CD8-positive, alpha-beta memory T cell (primary cell): ENCODE measurements at regions not wholly inside any gene's neighbourhood (a gene's known extent, or its start where the extent isn't known, plus 50 kb on each side); places are given as distances from the start of the nearest gene placed in this dataset.

Experiments used
- CTCF ChIA-PET: fragments of 350-600 bp; sonication (Branson Sonifier 250); formaldehyde crosslinking; loops from one replicate; lab custom pipeline; 2021; ENCODE audit warnings: antibody characterized with exemption; lab: Charles Lee
- POLR2A ChIA-PET: fragments of 350-600 bp; sonication (Branson Sonifier 250); formaldehyde crosslinking; loops from one replicate; lab custom pipeline; 2021; ENCODE audit warnings: antibody characterized with exemption; lab: Charles Lee
- DNase-seq, 5 donors: peaks; one replicate each; pipeline versions ENCODE4 v3.0.0 to v3.0.0-alpha.2; 2020 to 2022; ENCODE audit warnings: mixed read lengths in 1 of 5
- H3K27ac ChIP-seq: one replicate; pipeline ENCODE4 v1.7.0; 2013; ENCODE audit warnings: low read depth, mild to moderate bottlenecking, low read length, moderate library complexity
- H3K27me3 ChIP-seq: 2 replicates; pipeline ENCODE4 v1.7.0; 2013; ENCODE audit warnings: low read length, mild to moderate bottlenecking; ENCODE audit not compliant: insufficient read depth, poor library complexity, severe bottlenecking
- H3K36me3 ChIP-seq: 2 replicates; pipeline ENCODE4 v1.7.0; 2013; ENCODE audit warnings: mild to moderate bottlenecking, low read length, moderate library complexity; ENCODE audit not compliant: insufficient read depth
- H3K4me1 ChIP-seq: 2 replicates; pipeline ENCODE4 v1.7.0; 2013; ENCODE audit warnings: mild to moderate bottlenecking, low read length, moderate library complexity; ENCODE audit not compliant: insufficient read depth
- H3K4me3 ChIP-seq: 2 replicates; pipeline ENCODE4 v1.7.0; 2013; ENCODE audit warnings: mild to moderate bottlenecking, low read length
- H3K9me3 ChIP-seq: 2 replicates; pipeline ENCODE4 v1.7.0; 2013; ENCODE audit warnings: mild to moderate bottlenecking, low read length
- H3K27ac Mint-ChIP-seq, 8 donors: one replicate each; pipeline ENCODE4 v1.8.0; 2020 to 2021; ENCODE audit warnings: mixed read lengths in 8 of 8, mild to moderate bottlenecking in 6 of 8, inconsistent platforms in 3 of 8, moderate library complexity in 3 of 8
- H3K27me3 Mint-ChIP-seq, 2 donors: one replicate each; pipeline ENCODE4 v1.8.0; 2020 to 2021; ENCODE audit warnings: mixed read lengths in 2 of 2, mild to moderate bottlenecking in 1 of 2, moderate library complexity in 1 of 2
- H3K36me3 Mint-ChIP-seq, 3 donors: one replicate each; pipeline ENCODE4 v1.8.0; 2020 to 2021; ENCODE audit warnings: mixed read lengths in 3 of 3, inconsistent platforms in 1 of 3, mild to moderate bottlenecking in 1 of 3
- H3K4me1 Mint-ChIP-seq, 3 donors: one replicate each; pipeline ENCODE4 v1.8.0; 2020 to 2021; ENCODE audit warnings: mixed read lengths in 3 of 3, inconsistent platforms in 1 of 3, mild to moderate bottlenecking in 1 of 3
- H3K4me3 Mint-ChIP-seq, 7 donors: one replicate each; pipeline ENCODE4 v1.8.0; 2020 to 2021; ENCODE audit warnings: mixed read lengths in 7 of 7, mild to moderate bottlenecking in 6 of 7, moderate library complexity in 4 of 7, inconsistent platforms in 2 of 7
- H3K9me3 Mint-ChIP-seq, 5 donors: one replicate each; pipeline ENCODE4 v1.8.0; 2020 to 2022; ENCODE audit warnings: mixed read lengths in 5 of 5, mild to moderate bottlenecking in 3 of 5, moderate library complexity in 2 of 5, inconsistent platforms in 1 of 5

DNA sequence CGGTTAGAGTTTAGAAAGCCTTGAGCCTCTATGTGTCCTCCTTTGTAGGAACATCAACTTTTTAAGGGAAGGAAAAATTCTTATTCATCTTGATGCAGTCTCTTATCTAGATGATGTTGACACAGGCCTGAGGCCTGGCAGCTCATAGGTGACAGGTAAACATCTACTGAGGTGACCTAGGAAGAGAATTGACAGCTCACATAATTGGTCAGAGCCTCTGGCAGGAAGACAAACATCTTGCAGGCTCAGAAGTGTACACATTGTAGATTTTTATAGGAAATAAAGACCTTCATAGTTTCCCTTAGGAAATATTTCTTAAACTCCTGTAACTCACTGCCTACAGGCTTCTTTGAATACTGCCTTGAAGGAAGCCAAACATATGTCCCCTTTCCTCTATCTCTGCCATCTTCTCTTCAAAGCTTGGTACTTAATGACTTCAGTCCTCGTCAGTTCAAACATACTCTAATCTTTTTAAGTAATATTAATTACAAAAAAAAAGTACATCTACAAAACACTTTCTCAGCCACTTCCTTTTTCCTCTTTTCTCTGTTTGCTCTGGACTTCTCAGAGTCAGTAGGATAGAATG lies 341.3 kb downstream of the TBL1XR1 start:
- no peak for DNase-seq
- Histone ChIP-seq H3K9me3 (no peaks in the 10 kb centered on the region), H3K27ac (no peak overlapping the region), H3K27me3 (no peaks in the 10 kb centered on the region), H3K4me1 (no peaks in the 10 kb centered on the region), H3K36me3 (no peaks in the 10 kb centered on the region), H3K4me3 (no peak overlapping the region)
- ChIA-PET POLR2A (no interaction called here), CTCF (no interaction called here)
- peaks cover 0 to 22% of the 10 kb centered on the region in 2 donors for H3K27me3 Mint-ChIP-seq
- no peaks in the 10 kb centered on the region for H3K36me3 Mint-ChIP-seq
- H3K4me1 Mint-ChIP-seq = no peaks in the 10 kb centered on the region
- no peak overlapping the region for H3K27ac Mint-ChIP-seq
- no peak overlapping the region for H3K4me3 Mint-ChIP-seq
- no peaks in the 10 kb centered on the region for H3K9me3 Mint-ChIP-seq

DNA sequence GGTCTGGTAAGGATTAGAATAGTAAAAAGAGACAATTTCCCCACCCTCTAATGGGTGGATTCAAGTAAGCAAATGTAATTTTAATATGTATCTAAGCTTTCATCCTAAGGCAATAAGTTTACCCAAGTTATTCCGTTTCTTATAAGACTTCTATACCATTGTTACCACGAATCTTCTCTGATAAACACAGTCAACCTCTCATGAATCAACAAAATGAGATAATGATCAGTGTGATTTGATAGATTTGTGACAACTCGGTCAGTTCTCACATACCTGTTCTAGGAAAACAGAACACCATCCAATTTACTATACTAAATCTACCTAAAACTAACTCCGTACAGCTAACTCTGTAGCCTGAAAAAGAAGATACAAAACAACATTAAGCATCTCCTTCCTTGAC lies 342.1 kb downstream of the TBL1XR1 start:
- no peak overlapping the region for H3K4me3 Mint-ChIP-seq
- no peaks in the 10 kb centered on the region for H3K4me1 ChIP-seq
- H3K27ac Mint-ChIP-seq = no peak overlapping the region
- H3K9me3 ChIP-seq = no peaks in the 10 kb centered on the region
- no peak overlapping the region for H3K4me3 ChIP-seq
- no peaks in the 10 kb centered on the region for H3K27me3 ChIP-seq
- H3K36me3 ChIP-seq = no peaks in the 10 kb centered on the region
- DNase-seq = no peak
- H3K27ac ChIP-seq = no peak overlapping the region
- no peaks in the 10 kb centered on the region for H3K4me1 Mint-ChIP-seq
- peaks cover 0 to 19% of the 10 kb centered on the region in 2 donors for H3K27me3 Mint-ChIP-seq
- H3K36me3 Mint-ChIP-seq = no peaks in the 10 kb centered on the region
- POLR2A ChIA-PET = no interaction called here
- CTCF ChIA-PET = no interaction called here
- no peaks in the 10 kb centered on the region for H3K9me3 Mint-ChIP-seq

- Histone ChIP-seq H3K9me3 (no peaks in the 10 kb centered on the region), H3K4me3 (no peak overlapping the region), H3K27ac (no peak overlapping the region), H3K36me3 (no peaks in the 10 kb centered on the region), H3K4me1 (no peaks in the 10 kb centered on the region), H3K27me3 (no peaks in the 10 kb centered on the region)
- H3K4me3 Mint-ChIP-seq = no peak overlapping the region
- no peaks in the 10 kb centered on the region for H3K36me3 Mint-ChIP-seq
- no peaks in the 10 kb centered on the region for H3K9me3 Mint-ChIP-seq
- no peak overlapping the region for H3K27ac Mint-ChIP-seq
- peaks cover 0 to 9% of the 10 kb centered on the region in 2 donors for H3K27me3 Mint-ChIP-seq
- H3K4me1 Mint-ChIP-seq = no peaks in the 10 kb centered on the region
- POLR2A ChIA-PET = no interaction called here
- no peak for DNase-seq
- CTCF ChIA-PET = no interaction called here
Observed at GRCh38 chr3:176850498-176850897, 346.8 kb downstream of the TBL1XR1 start.

GRCh38 chr3:176848431-176849214 lies 348.7 kb downstream of the TBL1XR1 start:
- H3K27me3 Mint-ChIP-seq = peaks cover 0 to under 1% of the 10 kb centered on the region in 2 donors
- no peak overlapping the region for H3K27ac Mint-ChIP-seq
- no peaks in the 10 kb centered on the region for H3K36me3 Mint-ChIP-seq
- no peak overlapping the region for H3K4me3 Mint-ChIP-seq
- no peaks in the 10 kb centered on the region for H3K9me3 Mint-ChIP-seq
- Histone ChIP-seq H3K27ac (no peak overlapping the region), H3K27me3 (no peaks in the 10 kb centered on the region), H3K4me1 (no peaks in the 10 kb centered on the region), H3K4me3 (no peak overlapping the region), H3K36me3 (no peaks in the 10 kb centered on the region), H3K9me3 (no peaks in the 10 kb centered on the region)
- ChIA-PET POLR2A (no interaction called here), CTCF (no interaction called here)
- DNase-seq = no peak
- H3K4me1 Mint-ChIP-seq = no peaks in the 10 kb centered on the region

- H3K4me3 Mint-ChIP-seq = no peak overlapping the region
- CTCF ChIA-PET = no interaction called here
- no peak overlapping the region for H3K4me3 ChIP-seq
- H3K4me1 Mint-ChIP-seq = no peaks in the 10 kb centered on the region
- no peaks in the 10 kb centered on the region for H3K36me3 ChIP-seq
- H3K27ac ChIP-seq = no peak overlapping the region
- H3K4me1 ChIP-seq = no peaks in the 10 kb centered on the region
- POLR2A ChIA-PET = no interaction called here
- H3K9me3 Mint-ChIP-seq = no peaks in the 10 kb centered on the region
- H3K27ac Mint-ChIP-seq = no peak overlapping the region
- no peaks in the 10 kb centered on the region for H3K27me3 ChIP-seq
- no peaks in the 10 kb centered on the region for H3K36me3 Mint-ChIP-seq
- no peaks in the 10 kb centered on the region for H3K9me3 ChIP-seq
- H3K27me3 Mint-ChIP-seq = peaks cover 0 to 6% of the 10 kb centered on the region in 2 donors
- no peak for DNase-seq
Observed at GRCh38 chr3:176842914-176843313, 354.4 kb downstream of the TBL1XR1 start.

- Histone ChIP-seq H3K4me1 (no peaks in the 10 kb centered on the region), H3K9me3 (no peaks in the 10 kb centered on the region), H3K27me3 (no peaks in the 10 kb centered on the region), H3K36me3 (no peaks in the 10 kb centered on the region), H3K4me3 (no peak overlapping the region), H3K27ac (no peak overlapping the region)
- no peak for DNase-seq
- Mint-ChIP-seq H3K27me3 (peaks cover 2 to 6% of the 10 kb centered on the region in 2 donors), H3K27ac (no peak overlapping the region), H3K36me3 (no peaks in the 10 kb centered on the region), H3K4me3 (no peak overlapping the region), H3K9me3 (no peaks in the 10 kb centered on the region), H3K4me1 (no peaks in the 10 kb centered on the region)
- POLR2A ChIA-PET = no interaction called here
- CTCF ChIA-PET = no interaction called here
Observed at GRCh38 chr3:176840641-176841286, 356.5 kb downstream of the TBL1XR1 start.

GRCh38 chr3:176839901-176840300 lies 357.4 kb downstream of the TBL1XR1 start:
- ChIA-PET CTCF (no interaction called here), POLR2A (no interaction called here)
- H3K9me3 ChIP-seq = no peaks in the 10 kb centered on the region
- peaks cover 2 to 11% of the 10 kb centered on the region in 2 donors for H3K27me3 Mint-ChIP-seq
- H3K4me1 Mint-ChIP-seq = no peaks in the 10 kb centered on the region
- H3K27me3 ChIP-seq = no peaks in the 10 kb centered on the region
- no peak overlapping the region for H3K4me3 Mint-ChIP-seq
- H3K4me3 ChIP-seq = no peak overlapping the region
- H3K9me3 Mint-ChIP-seq = no peaks in the 10 kb centered on the region
- H3K36me3 ChIP-seq = no peaks in the 10 kb centered on the region
- no peak overlapping the region for H3K27ac ChIP-seq
- DNase-seq = no peak
- H3K36me3 Mint-ChIP-seq = no peaks in the 10 kb centered on the region
- no peaks in the 10 kb centered on the region for H3K4me1 ChIP-seq
- no peak overlapping the region for H3K27ac Mint-ChIP-seq

- Mint-ChIP-seq H3K36me3 (no peaks in the 10 kb centered on the region), H3K27me3 (peaks cover 2 to 11% of the 10 kb centered on the region in 2 donors), H3K9me3 (no peaks in the 10 kb centered on the region), H3K4me3 (no peak overlapping the region), H3K4me1 (no peaks in the 10 kb centered on the region), H3K27ac (no peak overlapping the region)
- ChIA-PET CTCF (no interaction called here), POLR2A (no interaction called here)
- no peaks in the 10 kb centered on the region for H3K9me3 ChIP-seq
- DNase-seq = no peak
- H3K4me3 ChIP-seq = no peak overlapping the region
- H3K36me3 ChIP-seq = no peaks in the 10 kb centered on the region
- no peaks in the 10 kb centered on the region for H3K4me1 ChIP-seq
- no peak overlapping the region for H3K27ac ChIP-seq
- no peaks in the 10 kb centered on the region for H3K27me3 ChIP-seq
Observed at GRCh38 chr3:176839466-176839865, 357.8 kb downstream of the TBL1XR1 start.
